SK-N-SH (cell line): ENCODE measurements at regions not wholly inside any gene's neighbourhood (a gene's known extent, or its start where the extent isn't known, plus 50 kb on each side); places are given as distances from the start of the nearest gene placed in this dataset.

ENCODE experiments used
- CTCF ChIA-PET: fragments of 300-600, 350-600 bp; formaldehyde crosslinking; extraction: SDS; loops from one replicate; lab custom pipeline; 2021; lab: Yijun Ruan, JAX
- POLR2A ChIA-PET: fragments of 350-600 bp; sonication (Branson Sonifier 250); formaldehyde crosslinking; extraction: SDS; loops from one replicate; lab custom pipeline; 2020; ENCODE audit warnings: antibody characterized with exemption, inconsistent platforms; lab: Yijun Ruan, JAX
- DNase-seq: peaks from one replicate; pipeline ENCODE4 v3.0.0; 2012
- H2AFZ ChIP-seq: fragments of 200-600 bp; sonication (generic); 2 replicates; pipeline ENCODE4 v1.8.1; 2016; ENCODE audit warnings: antibody characterized with exemption, mild to moderate bottlenecking, low read depth
- H3F3A ChIP-seq: fragments of 200-600 bp; sonication (generic); replicated peaks from 2 replicates; pipeline ENCODE3; 2016; ENCODE audit warnings: antibody characterized with exemption, mild to moderate bottlenecking; ENCODE audit not compliant: insufficient read depth
- H3K27ac ChIP-seq, 2 experiments: fragments of 200-500 bp in 1 of 2; fragments of 200-600 bp in 1 of 2; sonication (Bioruptor generic) in 1 of 2; sonication (generic), shearing (Covaris generic) in 1 of 2; 2 replicates each; pipeline versions ENCODE4 v1.5.1 to v1.6.1; 2014 to 2016; ENCODE audit warnings: low read depth in 2 of 2, inconsistent platforms in 1 of 2, low read length in 1 of 2, mild to moderate bottlenecking in 1 of 2, mixed read lengths in 1 of 2
- H3K27me3 ChIP-seq: fragments of 200-600 bp; sonication (generic), shearing (Covaris generic); 2 replicates; pipeline ENCODE4 v1.6.1; 2016; ENCODE audit warnings: mixed run types; ENCODE audit not compliant: insufficient read depth
- H3K36me3 ChIP-seq, 2 experiments: fragments of 200-500 bp in 1 of 2; fragments of 200-600 bp in 1 of 2; sonication (Bioruptor generic) in 1 of 2; sonication (generic) in 1 of 2; replicated peaks in 1 of 2; 2 replicates each; pipeline versions ENCODE3 to v1.5.1; 2014 to 2016; ENCODE audit warnings: low read length in 1 of 2, mild to moderate bottlenecking in 1 of 2; ENCODE audit not compliant: insufficient read depth in 2 of 2, control insufficient read depth in 1 of 2
- H3K4me1 ChIP-seq, 2 experiments: fragments of 200-500 bp in 1 of 2; fragments of 200-600 bp in 1 of 2; sonication (Bioruptor generic) in 1 of 2; sonication (generic), shearing (Covaris generic) in 1 of 2; 2 replicates each; pipeline versions ENCODE4 v1.5.1 to v1.6.1; 2014 to 2016; ENCODE audit warnings: low read depth in 1 of 2, low read length in 1 of 2, mixed run types in 1 of 2; ENCODE audit not compliant: insufficient read depth in 2 of 2, control insufficient read depth in 1 of 2
- H3K4me2 ChIP-seq: fragments of 200-600 bp; sonication (generic), shearing (Covaris generic); 2 replicates; pipeline ENCODE4 v1.6.1; 2017; ENCODE audit warnings: mixed run types
- H3K4me3 ChIP-seq, 2 experiments: fragments of 200-500 bp in 1 of 2; fragments of 200-600 bp in 1 of 2; sonication (Bioruptor generic) in 1 of 2; sonication (generic), shearing (Covaris generic) in 1 of 2; 2 replicates each; pipeline versions ENCODE4 v1.5.1 to v1.8.1; 2014 to 2016; ENCODE audit warnings: low read depth in 2 of 2, inconsistent platforms in 1 of 2, low read length in 1 of 2, mild to moderate bottlenecking in 1 of 2, mixed read lengths in 1 of 2, moderate library complexity in 1 of 2
- H3K79me2 ChIP-seq: fragments of 200-600 bp; sonication (generic); 2 replicates; pipeline ENCODE4 v1.8.1; 2017; ENCODE audit warnings: mild to moderate bottlenecking; ENCODE audit not compliant: insufficient read depth
- H3K9ac ChIP-seq: fragments of 200-600 bp; sonication (generic); 2 replicates; pipeline ENCODE4 v1.6.1; 2017; ENCODE audit warnings: mixed run types
- H3K9me2 ChIP-seq: fragments of 200-600 bp; sonication (generic); 2 replicates; pipeline ENCODE4 v1.6.1; 2017; ENCODE audit warnings: mixed run types
- H3K9me3 ChIP-seq: fragments of 200-600 bp; sonication (generic); 2 replicates; pipeline ENCODE4 v1.6.1; 2017; ENCODE audit warnings: mixed run types, mild to moderate bottlenecking, moderate library complexity
- H4K20me1 ChIP-seq: fragments of 200-600 bp; sonication (generic); 2 replicates; pipeline ENCODE4 v1.6.1; 2017; ENCODE audit warnings: mild to moderate bottlenecking, mixed run types; ENCODE audit not compliant: insufficient read depth
- CTCF ChIP-seq: fragments of 200-600 bp; sonication (generic); IDR thresholded peaks from 2 replicates; pipeline ENCODE4 v1.6.1; 2017; ENCODE audit warnings: antibody characterized with exemption, mild to moderate bottlenecking, moderate library complexity
- ELF1 ChIP-seq: IDR thresholded peaks from 2 replicates; pipeline ENCODE4 v1.4.0; 2012
- EP300 ChIP-seq, 2 experiments: IDR thresholded peaks; 2 replicates each; pipeline versions ENCODE4 v1.4.0 to v1.6.1; 2012; ENCODE audit warnings: borderline replicate concordance in 1 of 2, low read depth in 1 of 2, low read length in 1 of 2
- EZH2phosphoT487 ChIP-seq: fragments of 200-600 bp; sonication (generic); IDR thresholded peaks from 2 replicates; pipeline ENCODE4 v1.6.1; 2017; ENCODE audit warnings: low read depth, mixed run types, mild to moderate bottlenecking, antibody characterized with exemption, moderate library complexity, borderline replicate concordance
- FOXM1 ChIP-seq: IDR thresholded peaks from 2 replicates; pipeline ENCODE4 v1.4.0; 2012; ENCODE audit warnings: low read depth, mild to moderate bottlenecking
- GABPA ChIP-seq: IDR thresholded peaks from 2 replicates; pipeline ENCODE4 v1.4.0; 2012; ENCODE audit warnings: low read depth, mild to moderate bottlenecking
- GATA2 ChIP-seq: sonication (generic); formaldehyde crosslinking; IDR thresholded peaks from 2 replicates; pipeline ENCODE4 v1.5.0; 2020; ENCODE audit warnings: mild to moderate bottlenecking, missing genetic modification reagents
- JUND ChIP-seq: IDR thresholded peaks from 2 replicates; pipeline ENCODE4 v1.4.0; 2012
- MEF2A ChIP-seq: IDR thresholded peaks from 2 replicates; pipeline ENCODE4 v1.4.0; 2012; ENCODE audit warnings: low read depth, borderline replicate concordance
- MXI1 ChIP-seq: IDR thresholded peaks from 2 replicates; pipeline ENCODE4 v1.6.1; 2012; ENCODE audit warnings: mild to moderate bottlenecking, low read depth, low read length, improper control_type of control experiment
- NFIC ChIP-seq: IDR thresholded peaks from 2 replicates; pipeline ENCODE4 v1.4.0; 2012; ENCODE audit warnings: borderline replicate concordance
- NRF1 ChIP-seq: IDR thresholded peaks from 2 replicates; pipeline ENCODE4 v1.6.1; 2012; ENCODE audit warnings: low read depth, mild to moderate bottlenecking, low read length
- PBX3 ChIP-seq: IDR thresholded peaks from 2 replicates; pipeline ENCODE4; 2012
- POLR2AphosphoS5 ChIP-seq: IDR thresholded peaks from 2 replicates; pipeline ENCODE4 v1.6.1; 2012; ENCODE audit warnings: low read depth, low read length
- REST ChIP-seq: IDR thresholded peaks from 2 replicates; pipeline ENCODE4 v1.6.1; 2012; ENCODE audit warnings: mild to moderate bottlenecking, low read depth, low read length, moderate library complexity
- SIN3A ChIP-seq: IDR thresholded peaks from 2 replicates; pipeline ENCODE4 v1.6.1; 2012; ENCODE audit warnings: low read depth, mild to moderate bottlenecking, low read length, moderate library complexity, borderline replicate concordance
- USF2 ChIP-seq: fragments of 150-350 bp; IDR thresholded peaks from 2 replicates; pipeline ENCODE4 v1.6.1; 2017; ENCODE audit warnings: antibody characterized with exemption, low read length, low read depth, borderline replicate concordance
- ZBTB33 ChIP-seq: IDR thresholded peaks from 2 replicates; pipeline ENCODE4 v1.4.0; 2012; ENCODE audit warnings: low read depth, borderline replicate concordance
- whole genome bisulfite sequencing: methylation state at CpG from one replicate; pipeline ENCODE4 v1.1.6; 2017; ENCODE audit warnings: low lambda C conversion rate; 5-methylcytosine and 5-hydroxymethylcytosine counted together

GRCh38 chr21:38956007-38956406, 150.3 kb downstream of the ETS2 start:
- H3K27me3 ChIP-seq: no peaks in the 10 kb centered on the region
- no peak overlapping the region for H3K4me2 ChIP-seq
- ChIA-PET CTCF (interaction anchor here (1.3 kb wide), 1 partner anchor 182 kb away, joined by 4 read pairs; no protein-coding TSS in a partner anchor), POLR2A (interaction anchor here (1.0 to 1.1 kb wide), 2 partner anchors 12 to 34 kb away, joined by 3 read pairs; no protein-coding TSS in a partner anchor)
- H3K36me3 ChIP-seq: no peaks in the 10 kb centered on the region
- H3K79me2 ChIP-seq: no peaks in the 10 kb centered on the region
- H3K9me3 ChIP-seq: no peaks in the 10 kb centered on the region
- no peaks in the 10 kb centered on the region for H4K20me1 ChIP-seq
- H2AFZ ChIP-seq: no peak overlapping the region
- H3K9ac ChIP-seq: no peak overlapping the region
- no peaks in the 10 kb centered on the region for H3K9me2 ChIP-seq
- peaks cover 0 to 28% of the 10 kb centered on the region in 2 experiments; a peak in 1 of 4 replicates for H3K4me1 ChIP-seq
- peaks cover 2% of the 10 kb centered on the region for H3F3A ChIP-seq
- 91% methylated on average over 6 of the region's 6 CpGs for WGBS
- no peak overlapping the region for H3K4me3 ChIP-seq
- H3K27ac ChIP-seq: no peak overlapping the region; a peak in 1 of 4 replicates
- no peak for DNase-seq
- TF ChIP-seq ZBTB33: no peak
- no peak for TF ChIP-seq EZH2phosphoT487
- TF ChIP-seq PBX3: no peak
- no peak for TF ChIP-seq NFIC
- TF ChIP-seq EP300 (IDR thresholded peaks at IDR 0.05; ENCODE audit: borderline replicate concordance in 1 of 2, low read depth in 1 of 2, low read length in 1 of 2): no peak
- no peak for TF ChIP-seq CTCF
- no peak for TF ChIP-seq MXI1
- no peak for TF ChIP-seq GATA2 (CRISPR knock-in tag)
- TF ChIP-seq NRF1: no peak
- TF ChIP-seq REST: no peak
- TF ChIP-seq MEF2A: no peak
- no peak for TF ChIP-seq POLR2AphosphoS5
- no peak for TF ChIP-seq USF2
- TF ChIP-seq GABPA: no peak
- TF ChIP-seq JUND: no peak
- TF ChIP-seq FOXM1: no peak
- no peak for TF ChIP-seq ELF1
- no peak for TF ChIP-seq SIN3A
